Mesenchymal stem cell (in vitro differentiated cells and primary cell): ENCODE measurements at regions not wholly inside any gene's neighbourhood (a gene's known extent, or its start where the extent isn't known, plus 50 kb on each side); places are given as distances from the start of the nearest gene placed in this dataset.

ENCODE experiments used
- DNase-seq: peaks from one replicate; pipeline ENCODE4 v3.0.0-alpha.2; 2013
- H2AFZ ChIP-seq: one replicate; pipeline ENCODE4 v1.6.1; 2013; ENCODE audit warnings: low read depth, mild to moderate bottlenecking, control low read depth, inconsistent platforms, low read length, moderate library complexity
- H2AK5ac ChIP-seq: 2 replicates; pipeline ENCODE4 v1.6.1; 2013; ENCODE audit warnings: low read length, moderate library complexity, mild to moderate bottlenecking, inconsistent platforms; ENCODE audit not compliant: severe bottlenecking
- H2BK120ac ChIP-seq: one replicate; pipeline ENCODE4 v1.6.1; 2013; ENCODE audit warnings: low read depth, mild to moderate bottlenecking, inconsistent platforms, low read length, moderate library complexity
- H2BK12ac ChIP-seq, 2 experiments: one replicate each; pipeline ENCODE4 v1.6.1; 2013; ENCODE audit warnings: inconsistent platforms in 2 of 2, low read length in 2 of 2, mild to moderate bottlenecking in 2 of 2, moderate library complexity in 2 of 2, control low read depth in 1 of 2
- H2BK15ac ChIP-seq: one replicate; pipeline ENCODE4 v1.6.1; 2013; ENCODE audit warnings: mild to moderate bottlenecking, low read depth, inconsistent platforms; ENCODE audit not compliant: poor library complexity, severe bottlenecking
- H2BK5ac ChIP-seq: 2 replicates; pipeline ENCODE4 v1.6.1; 2013; ENCODE audit warnings: low read depth, mild to moderate bottlenecking, low read length, control low read depth, inconsistent platforms; ENCODE audit not compliant: poor library complexity, severe bottlenecking
- H3K14ac ChIP-seq, 2 experiments: one replicate each; pipeline ENCODE4 v1.6.1; 2013; ENCODE audit warnings: inconsistent platforms in 2 of 2, low read length in 2 of 2, control low read depth in 1 of 2, mild to moderate bottlenecking in 1 of 2, moderate library complexity in 1 of 2
- H3K18ac ChIP-seq, 2 experiments: one replicate each; pipeline ENCODE4 v1.6.1; 2013; ENCODE audit warnings: inconsistent platforms in 2 of 2, low read length in 2 of 2, control low read depth in 1 of 2, low read depth in 1 of 2, mild to moderate bottlenecking in 1 of 2
- H3K23ac ChIP-seq, 2 experiments: one replicate each; pipeline ENCODE4 v1.6.1; 2013; ENCODE audit warnings: inconsistent platforms in 2 of 2, low read length in 2 of 2, mild to moderate bottlenecking in 2 of 2, moderate library complexity in 2 of 2, control low read depth in 1 of 2
- H3K27ac ChIP-seq: 2 replicates; pipeline ENCODE4 v1.5.1; 2013; ENCODE audit warnings: mild to moderate bottlenecking, moderate library complexity, low read length, control low read depth, inconsistent platforms; ENCODE audit not compliant: poor library complexity, severe bottlenecking
- H3K27me3 ChIP-seq, 2 experiments: 2 replicates each; pipeline versions ENCODE4 v1.6.1 to v1.7.0; 2013; ENCODE audit warnings: low read length in 2 of 2, mild to moderate bottlenecking in 2 of 2, moderate library complexity in 2 of 2, control low read depth in 1 of 2, inconsistent platforms in 1 of 2; ENCODE audit not compliant: control insufficient read depth in 1 of 2, insufficient read depth in 1 of 2
- H3K36me3 ChIP-seq, 2 experiments: 2 replicates each; pipeline versions ENCODE4 v1.6.1 to v1.7.0; 2013; ENCODE audit warnings: low read length in 2 of 2, control low read depth in 1 of 2, inconsistent platforms in 1 of 2, low read depth in 1 of 2, mild to moderate bottlenecking in 1 of 2; ENCODE audit not compliant: insufficient read depth in 2 of 2, control insufficient read depth in 1 of 2
- H3K4ac ChIP-seq, 2 experiments: one replicate each; pipeline ENCODE4 v1.6.1; 2013; ENCODE audit warnings: inconsistent platforms in 2 of 2, low read length in 2 of 2, mild to moderate bottlenecking in 2 of 2, moderate library complexity in 2 of 2, control low read depth in 1 of 2, low read depth in 1 of 2
- H3K4me1 ChIP-seq: 2 replicates; pipeline ENCODE4 v1.6.1; 2013; ENCODE audit warnings: low read depth, low read length, control low read depth; ENCODE audit not compliant: control insufficient read depth, insufficient read depth
- H3K4me2 ChIP-seq: 2 replicates; pipeline ENCODE4 v1.6.1; 2013; ENCODE audit warnings: low read length, mild to moderate bottlenecking, inconsistent platforms; ENCODE audit not compliant: poor library complexity, severe bottlenecking
- H3K4me3 ChIP-seq, 2 experiments: 2 replicates each; pipeline versions ENCODE4 v1.5.1 to v1.7.0; 2013; ENCODE audit warnings: low read length in 2 of 2, mild to moderate bottlenecking in 2 of 2, control low read depth in 1 of 2, low read depth in 1 of 2; ENCODE audit not compliant: insufficient read depth in 1 of 2
- H3K79me1 ChIP-seq: replicated peaks from 2 replicates; pipeline ENCODE4 v1.6.1; 2013; ENCODE audit warnings: mild to moderate bottlenecking, control low read depth, low read length, inconsistent platforms; ENCODE audit not compliant: poor library complexity, severe bottlenecking
- H3K9ac ChIP-seq: 2 replicates; pipeline ENCODE4 v1.7.0; 2013; ENCODE audit warnings: mild to moderate bottlenecking, low read length, moderate library complexity
- H3K9me3 ChIP-seq: 2 replicates; pipeline ENCODE4 v1.7.0; 2013; ENCODE audit warnings: mild to moderate bottlenecking, low read length; ENCODE audit not compliant: control insufficient read depth
- H4K8ac ChIP-seq: one replicate; pipeline ENCODE4 v1.6.1; 2013; ENCODE audit warnings: inconsistent platforms, mild to moderate bottlenecking, low read length, moderate library complexity
- H4K91ac ChIP-seq: one replicate; pipeline ENCODE4 v1.6.1; 2013; ENCODE audit warnings: mild to moderate bottlenecking, low read length, inconsistent platforms
- WGBS: methylation state at CpG from one replicate; pipeline ENCODE4 v1.1.7; 2013; ENCODE audit warnings: mixed read lengths; 5-methylcytosine and 5-hydroxymethylcytosine counted together

- no peaks in the 10 kb centered on the region for H3K36me3 ChIP-seq
- H3K4me1 ChIP-seq = no peaks in the 10 kb centered on the region
- H2BK120ac ChIP-seq = no peak overlapping the region
- H4K91ac ChIP-seq = no peak overlapping the region
- WGBS = 50% methylated on average over 6 of the region's 7 CpGs
- no peak overlapping the region for H3K9ac ChIP-seq
- no peak overlapping the region for H2BK15ac ChIP-seq
- no peak overlapping the region for H4K8ac ChIP-seq
- H2AK5ac ChIP-seq = no peak overlapping the region
- no peak overlapping the region for H2AFZ ChIP-seq
- H3K9me3 ChIP-seq = no peaks in the 10 kb centered on the region
- no peak overlapping the region for H3K18ac ChIP-seq
- no peak overlapping the region for H3K23ac ChIP-seq
- no peak overlapping the region for H3K4me2 ChIP-seq
- H3K79me1 ChIP-seq = no peaks in the 10 kb centered on the region
- H3K4ac ChIP-seq = no peak overlapping the region
- no peaks in the 10 kb centered on the region for H3K27me3 ChIP-seq
- DNase-seq = no peak
- H3K27ac ChIP-seq = no peak overlapping the region
- no peak overlapping the region for H2BK12ac ChIP-seq
- no peak overlapping the region for H3K4me3 ChIP-seq
- no peak overlapping the region for H2BK5ac ChIP-seq
- no peak overlapping the region for H3K14ac ChIP-seq
Measured at GRCh38 chr4:89511776-89512175, 204.2 kb upstream of the GPRIN3 start.

GRCh38 chr4:89509708-89510281, 202.2 kb upstream of the GPRIN3 start:
- Histone ChIP-seq H3K9ac (no peak overlapping the region), H3K23ac (no peak overlapping the region), H2BK12ac (no peak overlapping the region), H3K36me3 (no peaks in the 10 kb centered on the region), H3K27ac (no peak overlapping the region), H4K91ac (no peak overlapping the region), H3K14ac (no peak overlapping the region), H2AK5ac (no peak overlapping the region), H3K4me2 (no peak overlapping the region), H3K79me1 (no peaks in the 10 kb centered on the region), H3K4ac (no peak overlapping the region), H3K9me3 (no peaks in the 10 kb centered on the region), H2AFZ (no peak overlapping the region), H2BK15ac (no peak overlapping the region), H4K8ac (no peak overlapping the region), H3K18ac (no peak overlapping the region), H2BK120ac (no peak overlapping the region), H2BK5ac (no peak overlapping the region), H3K4me3 (no peak overlapping the region), H3K4me1 (no peaks in the 10 kb centered on the region), H3K27me3 (no peaks in the 10 kb centered on the region)
- no peak for DNase-seq
- 95% methylated on average over 3 of the region's 4 CpGs for WGBS

DNA sequence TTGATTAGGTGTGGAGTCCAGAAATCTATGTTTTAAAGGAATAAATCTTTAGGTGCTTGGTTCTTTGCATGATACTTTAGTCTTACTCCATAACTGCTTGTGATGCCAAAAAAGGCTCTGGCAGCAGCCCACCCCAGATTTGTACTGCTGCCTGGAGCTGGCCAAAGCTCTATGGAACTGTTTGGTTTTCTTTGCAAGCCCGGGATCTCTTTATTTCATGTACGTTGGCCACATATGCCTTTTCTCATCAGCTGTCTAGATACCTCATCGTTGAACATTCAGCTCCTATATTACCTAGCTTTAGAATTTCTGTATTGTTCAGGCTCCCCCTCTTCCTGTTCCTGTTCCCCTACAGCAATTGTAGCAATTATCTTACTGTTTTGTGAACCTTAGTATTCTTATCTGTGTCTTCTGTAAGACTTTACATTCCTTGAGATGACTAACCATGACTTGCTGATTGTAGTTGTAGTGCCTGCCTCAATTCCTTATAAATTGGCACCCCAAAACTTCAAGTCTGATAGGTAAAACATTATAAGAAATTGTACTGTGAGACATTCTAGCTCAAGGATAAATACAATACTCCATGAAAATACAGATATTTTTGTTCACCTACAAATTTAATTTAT, 199.4 kb upstream of the GPRIN3 start:
- Histone ChIP-seq H4K91ac (no peak overlapping the region), H2BK15ac (no peak overlapping the region), H2AFZ (no peak overlapping the region), H4K8ac (no peak overlapping the region), H3K4me2 (no peak overlapping the region), H3K79me1 (no peaks in the 10 kb centered on the region), H3K27me3 (no peaks in the 10 kb centered on the region), H3K9me3 (no peaks in the 10 kb centered on the region), H2BK12ac (no peak overlapping the region), H2BK120ac (no peak overlapping the region), H3K14ac (no peak overlapping the region), H3K4me1 (no peaks in the 10 kb centered on the region), H3K36me3 (no peaks in the 10 kb centered on the region), H2BK5ac (no peak overlapping the region), H3K18ac (peak overlapping the region in 1 of 2 experiments; percentile 21), H3K27ac (no peak overlapping the region), H2AK5ac (no peak overlapping the region), H3K4me3 (no peak overlapping the region), H3K23ac (no peak overlapping the region), H3K9ac (no peak overlapping the region), H3K4ac (no peak overlapping the region)
- no peak for DNase-seq
- WGBS = 81% methylated on average over 3 of the region's 3 CpGs

DNA sequence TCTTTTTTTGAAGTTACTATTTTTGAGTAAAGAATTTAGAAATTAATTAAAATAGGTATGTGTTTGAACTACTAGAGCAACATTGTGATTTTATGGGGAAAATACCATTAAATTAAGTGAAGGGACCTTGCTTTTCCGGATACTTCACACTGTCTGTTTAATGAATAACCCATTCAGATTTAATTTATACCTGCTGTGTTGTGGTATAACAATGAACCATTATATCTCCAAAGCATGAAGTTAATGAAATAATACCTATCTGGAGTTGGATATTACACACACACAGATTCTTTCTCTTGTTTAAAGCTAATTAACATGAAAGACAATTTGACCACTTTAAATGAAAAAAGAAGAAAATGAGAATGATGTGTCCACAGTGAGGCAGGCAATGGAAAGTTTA, 195.0 kb upstream of the GPRIN3 start:
- H3K36me3 ChIP-seq = no peaks in the 10 kb centered on the region
- H2AFZ ChIP-seq = no peak overlapping the region
- no peak overlapping the region for H2BK120ac ChIP-seq
- H3K9me3 ChIP-seq = no peaks in the 10 kb centered on the region
- no peak overlapping the region for H2BK15ac ChIP-seq
- no peak for DNase-seq
- no peak overlapping the region for H3K18ac ChIP-seq
- no peak overlapping the region for H4K91ac ChIP-seq
- no peak overlapping the region for H2BK12ac ChIP-seq
- no peak overlapping the region for H3K4me2 ChIP-seq
- no CpG with 5 or more reads among the region's 1 CpG for WGBS
- no peak overlapping the region for H3K27ac ChIP-seq
- H3K4me3 ChIP-seq = no peak overlapping the region
- no peak overlapping the region for H3K14ac ChIP-seq
- H2BK5ac ChIP-seq = no peak overlapping the region
- H3K27me3 ChIP-seq = no peaks in the 10 kb centered on the region
- no peaks in the 10 kb centered on the region for H3K4me1 ChIP-seq
- no peak overlapping the region for H3K4ac ChIP-seq
- H3K79me1 ChIP-seq = no peaks in the 10 kb centered on the region
- no peak overlapping the region for H3K9ac ChIP-seq
- H3K23ac ChIP-seq = no peak overlapping the region
- H2AK5ac ChIP-seq = no peak overlapping the region
- no peak overlapping the region for H4K8ac ChIP-seq
